ENCODE measurements at regions not wholly inside any gene's neighbourhood (a gene's known extent, or its start where the extent isn't known, plus 50 kb on each side); places are given as distances from the start of the nearest gene placed in this dataset.

DNA sequence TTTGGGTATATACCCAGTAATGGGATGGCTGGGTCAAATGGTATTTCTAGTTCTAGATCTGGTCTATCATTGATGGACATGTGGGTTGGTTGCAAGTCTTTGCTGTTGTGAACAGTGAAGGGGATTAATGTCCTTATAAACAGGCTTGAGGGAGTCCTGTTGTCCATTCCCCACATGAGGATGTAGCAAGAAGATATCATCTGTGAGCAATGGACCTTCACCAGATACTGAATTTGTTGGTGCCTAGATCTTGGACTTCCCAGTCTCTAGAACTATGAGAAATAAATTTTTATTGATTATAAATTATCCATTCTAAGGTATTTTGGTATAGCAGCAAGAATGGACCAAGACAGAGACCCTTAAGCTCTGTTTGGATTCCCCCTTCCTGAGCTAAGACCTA is 72.2 kb upstream of the RELN start:
- TF ChIP-seq, protein P1, sequence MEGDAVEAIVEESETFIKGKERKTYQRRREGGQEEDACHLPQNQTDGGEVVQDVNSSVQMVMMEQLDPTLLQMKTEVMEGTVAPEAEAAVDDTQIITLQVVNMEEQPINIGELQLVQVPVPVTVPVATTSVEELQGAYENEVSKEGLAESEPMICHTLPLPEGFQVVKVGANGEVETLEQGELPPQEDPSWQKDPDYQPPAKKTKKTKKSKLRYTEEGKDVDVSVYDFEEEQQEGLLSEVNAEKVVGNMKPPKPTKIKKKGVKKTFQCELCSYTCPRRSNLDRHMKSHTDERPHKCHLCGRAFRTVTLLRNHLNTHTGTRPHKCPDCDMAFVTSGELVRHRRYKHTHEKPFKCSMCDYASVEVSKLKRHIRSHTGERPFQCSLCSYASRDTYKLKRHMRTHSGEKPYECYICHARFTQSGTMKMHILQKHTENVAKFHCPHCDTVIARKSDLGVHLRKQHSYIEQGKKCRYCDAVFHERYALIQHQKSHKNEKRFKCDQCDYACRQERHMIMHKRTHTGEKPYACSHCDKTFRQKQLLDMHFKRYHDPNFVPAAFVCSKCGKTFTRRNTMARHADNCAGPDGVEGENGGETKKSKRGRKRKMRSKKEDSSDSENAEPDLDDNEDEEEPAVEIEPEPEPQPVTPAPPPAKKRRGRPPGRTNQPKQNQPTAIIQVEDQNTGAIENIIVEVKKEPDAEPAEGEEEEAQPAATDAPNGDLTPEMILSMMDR (IDR thresholded peaks at IDR 0.05), result no peak
- TF ChIP-seq POLR2A (IDR thresholded peaks at IDR 0.05), result no peak
- TF ChIP-seq EP300 (IDR thresholded peaks at IDR 0.05), result no peak

Data from stomach (tissue), 4 donors.